K562 (cell line): ENCODE measurements at regions not wholly inside any gene's neighbourhood (a gene's known extent, or its start where the extent isn't known, plus 50 kb on each side); places are given as distances from the start of the nearest gene placed in this dataset.
"Not testable (repeated sequence)": the region's sequence is repeated elsewhere in the genome, so short reads cannot be mapped to it uniquely, and the experiment has no call there.

Experiments
- ATAC-seq: fragments of 200-7000 bp; cut with Tn5 transposase; 3 replicates; pipeline ENCODE4 v1.9.1; 2020; ENCODE audit warnings: moderate library complexity
- BruUV-seq: library from RNA; stranded (reverse); fragments of 400-500 nt; replicated peaks from 2 replicates; lab custom pipeline; 2021; lab: Mats Ljungman, UMichigan
- CTCF ChIA-PET: fragments of 300-600 bp; formaldehyde crosslinking; extraction: SDS; loops from one replicate; lab custom pipeline; 2021; ENCODE audit warnings: low intra/inter-chr PET ratio; lab: Yijun Ruan, JAX
- POLR2A ChIA-PET: fragments of 300-600, 350-650 bp; sonication (Branson Sonifier 250); formaldehyde crosslinking; extraction: SDS; loops from one replicate; lab custom pipeline; 2021; ENCODE audit warnings: antibody characterized with exemption, inconsistent platforms; lab: Yijun Ruan, JAX
- DNase-seq, 4 experiments: peaks; one replicate each; pipeline versions ENCODE4 v3.0.0 to v3.0.0-alpha.2; 2011 to 2018; ENCODE audit warnings: low spot score in 3 of 4, mixed read lengths in 3 of 4; ENCODE audit errors: extremely low read depth in 1 of 4
- FAIRE-seq: peaks from 2 replicates; lab custom pipeline; 2011; peaks lifted over from hg19 to GRCh38; lab: Jason Lieb, UNC
- H2AFZ ChIP-seq: 2 replicates; pipeline ENCODE4 v1.6.0; 2011; ENCODE audit warnings: low read depth, low read length, control low read depth, inconsistent platforms
- H3K27ac ChIP-seq: fragments of 200-600 bp; 3 replicates; pipeline ENCODE4 v1.8.0; 2011; ENCODE audit warnings: low read depth, mild to moderate bottlenecking, control low read depth, inconsistent platforms, low read length, moderate library complexity, mixed read lengths; ENCODE audit errors: extremely low read depth
- H3K27me3 ChIP-seq, 2 experiments: fragments of 300-600 bp in 1 of 2; 2 replicates in 1 of 2; 3 replicates in 1 of 2; pipeline versions ENCODE4 v1.6.0 to v1.8.0; 2011; ENCODE audit warnings: inconsistent platforms in 2 of 2, low read length in 2 of 2, mild to moderate bottlenecking in 1 of 2, mixed read lengths in 1 of 2, moderate library complexity in 1 of 2; ENCODE audit not compliant: control insufficient read depth in 2 of 2, insufficient read depth in 2 of 2
- H3K36me3 ChIP-seq: fragments of 300-600 bp; 3 replicates; pipeline ENCODE4 v1.8.0; 2011; ENCODE audit warnings: mild to moderate bottlenecking, low read length, inconsistent platforms; ENCODE audit not compliant: control insufficient read depth, insufficient read depth
- H3K4me1 ChIP-seq, 2 experiments: fragments of 200-600 bp in 1 of 2; replicated peaks in 1 of 2; 2 replicates in 1 of 2; 3 replicates in 1 of 2; pipeline versions ENCODE4 v1.5.1 to v1.8.0; 2011; ENCODE audit warnings: inconsistent platforms in 2 of 2, low read length in 2 of 2, mild to moderate bottlenecking in 1 of 2, mixed read lengths in 1 of 2, moderate library complexity in 1 of 2; ENCODE audit not compliant: control insufficient read depth in 2 of 2, insufficient read depth in 2 of 2
- H3K4me2 ChIP-seq: 2 replicates; pipeline ENCODE4 v1.6.1; 2011; ENCODE audit warnings: low read length, control low read depth, inconsistent platforms, mixed read lengths; ENCODE audit not compliant: insufficient read depth
- H3K4me3 ChIP-seq: fragments of 200-600 bp; sonication (generic), shearing (Covaris generic); 2 replicates; pipeline ENCODE4 v1.5.1; 2016; ENCODE audit warnings: control low read depth, inconsistent platforms
- H3K79me2 ChIP-seq: fragments of 200-600 bp; 3 replicates; pipeline ENCODE4 v1.8.0; 2011; ENCODE audit warnings: low read length, inconsistent platforms; ENCODE audit not compliant: control insufficient read depth, insufficient read depth
- H3K9ac ChIP-seq, 2 experiments: 2 replicates each; pipeline versions ENCODE4 v1.6.0 to v1.6.1; 2011; ENCODE audit warnings: low read depth in 2 of 2, low read length in 2 of 2, control low read depth in 1 of 2, inconsistent platforms in 1 of 2, mild to moderate bottlenecking in 1 of 2, mixed read lengths in 1 of 2; ENCODE audit not compliant: insufficient read depth in 1 of 2
- H3K9me1 ChIP-seq: one replicate; pipeline ENCODE4 v1.6.0; 2011; ENCODE audit warnings: inconsistent platforms, mild to moderate bottlenecking, low read length, moderate library complexity; ENCODE audit not compliant: control insufficient read depth, insufficient read depth
- H3K9me3 ChIP-seq: replicated peaks from 2 replicates; pipeline ENCODE4 v1.5.1; 2011; ENCODE audit warnings: low read depth, low read length, inconsistent platforms; ENCODE audit not compliant: control insufficient read depth, insufficient read depth
- H4K20me1 ChIP-seq: replicated peaks from 2 replicates; pipeline ENCODE4 v1.6.1; 2011; ENCODE audit warnings: low read length, inconsistent platforms, mixed read lengths; ENCODE audit not compliant: control insufficient read depth, insufficient read depth
- CCNT2 ChIP-seq: IDR thresholded peaks from 2 replicates; pipeline ENCODE4 v1.6.1; 2011; ENCODE audit warnings: borderline replicate concordance, low read depth, mild to moderate bottlenecking, moderate library complexity, mixed read lengths, low read length; ENCODE audit not compliant: insufficient read length; ENCODE audit errors: extremely low read depth
- EZH2 ChIP-seq: IDR thresholded peaks from 2 replicates; pipeline ENCODE4 v1.6.1; 2012; ENCODE audit warnings: low read depth, mild to moderate bottlenecking, inconsistent platforms, low read length, borderline replicate concordance
- GTF2E2 ChIP-seq: fragments of 200-800 bp; sonication (Bioruptor generic); IDR thresholded peaks from 2 replicates; pipeline ENCODE4 v1.6.1; 2016; ENCODE audit warnings: missing genetic modification characterization, missing compliant biosample characterization
- ID3 ChIP-seq, 2 experiments: fragments of 250-450 bp in 1 of 2; fragments of 450-650 bp in 1 of 2; sonication (Bioruptor Pico) in 1 of 2; IDR thresholded peaks; 2 replicates each; pipeline versions ENCODE4 v1.6.1 to v1.8.0; 2016 to 2021; ENCODE audit warnings: mild to moderate bottlenecking in 2 of 2, moderate library complexity in 2 of 2, missing compliant biosample characterization in 1 of 2, missing genetic modification characterization in 1 of 2
- IFI16 ChIP-seq: fragments of 250-450 bp; sonication (Bioruptor Pico); IDR thresholded peaks from 2 replicates; pipeline ENCODE4 v2.1.2; 2022; ENCODE audit warnings: mild to moderate bottlenecking, inconsistent platforms
- IRF2 ChIP-seq: sonication (generic); formaldehyde crosslinking; IDR thresholded peaks from 2 replicates; pipeline ENCODE4 v1.8.1; 2022; ENCODE audit warnings: mild to moderate bottlenecking, missing genetic modification reagents
- SAFB2 ChIP-seq: fragments of 200-400 bp; formaldehyde crosslinking; IDR thresholded peaks from 2 replicates; pipeline ENCODE4 v1.6.1; 2018; ENCODE audit warnings: borderline replicate concordance, low read length, low read depth, moderate library complexity; ENCODE audit not compliant: severe bottlenecking
- SMAD2 ChIP-seq: fragments of 150-350 bp; IDR thresholded peaks from 2 replicates; pipeline ENCODE4 v1.6.1; 2014; ENCODE audit warnings: low read depth, mild to moderate bottlenecking, low read length
- SNAPC5 ChIP-seq: fragments of 250-450 bp; sonication (Bioruptor Pico); IDR thresholded peaks from 2 replicates; pipeline ENCODE4 v1.8.0; 2021; ENCODE audit warnings: moderate library complexity, mild to moderate bottlenecking, inconsistent platforms
- ZNF449 ChIP-seq: fragments of 250-450 bp; sonication (Bioruptor Pico); IDR thresholded peaks from 2 replicates; pipeline ENCODE4 v1.8.0; 2022; ENCODE audit warnings: moderate library complexity, mild to moderate bottlenecking, inconsistent platforms
- ZNF717 ChIP-seq: fragments of 250-450 bp; sonication (Bioruptor Pico); IDR thresholded peaks from 2 replicates; pipeline ENCODE4 v1.5.0; 2021
- WGBS: fragments of 100-300 bp; shearing (Covaris generic); methylation state at CpG from one replicate; pipeline ENCODE4 v1.1.6; 2016; ENCODE audit warnings: low coverage, mixed read lengths; ENCODE audit not compliant: insufficient coverage; ENCODE audit errors: missing lambda C conversion rate; 5-methylcytosine and 5-hydroxymethylcytosine counted together
- in situ Hi-C: fragments of 300-500 bp; cut with MboI; formaldehyde crosslinking; loops from 4 replicates; pipeline ENCODE4 v1.15.0; 2018; ENCODE audit warnings: inconsistent platforms, mixed read lengths
- intact Hi-C: fragments of 100-400 bp; cut with micrococcal nuclease; formaldehyde crosslinking; loops from 2 replicates; pipeline ENCODE4 v1.14.2; 2022
- TF ChIP-seq, protein P1 (sequence below): fragments of 450-650 bp; IDR thresholded peaks from 2 replicates; pipeline ENCODE4 v1.6.1; 2016; ENCODE audit warnings: mild to moderate bottlenecking

DNA sequence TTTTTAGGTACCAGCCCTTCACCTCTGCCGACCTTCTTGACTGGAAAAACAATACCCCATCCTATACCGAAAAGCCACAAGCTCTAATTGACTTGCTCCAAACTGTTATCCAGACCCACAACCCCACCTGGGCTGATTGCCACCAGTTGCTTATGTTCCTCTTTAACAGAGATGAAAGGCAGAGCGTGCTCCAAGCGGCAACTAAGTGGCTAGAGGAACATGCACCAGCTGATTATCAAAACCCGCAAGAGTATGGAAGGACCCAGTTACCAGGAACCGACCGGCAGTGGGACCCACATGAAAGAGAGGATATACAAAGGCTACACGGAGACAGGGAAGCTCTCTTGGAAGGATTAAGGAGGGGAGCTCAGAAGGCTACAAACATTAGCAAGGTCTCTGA, 86.1 kb upstream of the TANC1 start:
- no peaks in the 10 kb centered on the region for H3K36me3 ChIP-seq
- H2AFZ ChIP-seq = no peak overlapping the region
- TF ChIP-seq EZH2 (no peak), ZNF717 (no peak), SMAD2 (no peak), GTF2E2 (no peak), ID3 (CRISPR knock-in tag; IDR thresholded peaks at IDR 0.05) (no peak), ID3 (tag; IDR thresholded peaks at IDR 0.05) (no peak), IFI16 (CRISPR knock-in tag) (no peak), CCNT2 (no peak), ZNF449 (CRISPR knock-in tag) (no peak), SAFB2 (no peak), SNAPC5 (CRISPR knock-in tag) (no peak), IRF2 (CRISPR knock-in tag) (no peak)
- TF ChIP-seq, protein P1, sequence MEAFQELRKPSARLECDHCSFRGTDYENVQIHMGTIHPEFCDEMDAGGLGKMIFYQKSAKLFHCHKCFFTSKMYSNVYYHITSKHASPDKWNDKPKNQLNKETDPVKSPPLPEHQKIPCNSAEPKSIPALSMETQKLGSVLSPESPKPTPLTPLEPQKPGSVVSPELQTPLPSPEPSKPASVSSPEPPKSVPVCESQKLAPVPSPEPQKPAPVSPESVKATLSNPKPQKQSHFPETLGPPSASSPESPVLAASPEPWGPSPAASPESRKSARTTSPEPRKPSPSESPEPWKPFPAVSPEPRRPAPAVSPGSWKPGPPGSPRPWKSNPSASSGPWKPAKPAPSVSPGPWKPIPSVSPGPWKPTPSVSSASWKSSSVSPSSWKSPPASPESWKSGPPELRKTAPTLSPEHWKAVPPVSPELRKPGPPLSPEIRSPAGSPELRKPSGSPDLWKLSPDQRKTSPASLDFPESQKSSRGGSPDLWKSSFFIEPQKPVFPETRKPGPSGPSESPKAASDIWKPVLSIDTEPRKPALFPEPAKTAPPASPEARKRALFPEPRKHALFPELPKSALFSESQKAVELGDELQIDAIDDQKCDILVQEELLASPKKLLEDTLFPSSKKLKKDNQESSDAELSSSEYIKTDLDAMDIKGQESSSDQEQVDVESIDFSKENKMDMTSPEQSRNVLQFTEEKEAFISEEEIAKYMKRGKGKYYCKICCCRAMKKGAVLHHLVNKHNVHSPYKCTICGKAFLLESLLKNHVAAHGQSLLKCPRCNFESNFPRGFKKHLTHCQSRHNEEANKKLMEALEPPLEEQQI = no peak
- no peak overlapping the region for H3K9ac ChIP-seq
- peaks cover 12 to 49% of the 10 kb centered on the region in 2 experiments; a peak in 4 of 5 replicates for H3K27me3 ChIP-seq
- BruUV-seq = no TSS peak
- H3K4me3 ChIP-seq = no peak overlapping the region
- H3K9me3 ChIP-seq = no peaks in the 10 kb centered on the region
- no peak overlapping the region for H3K4me2 ChIP-seq
- H3K79me2 ChIP-seq = no peaks in the 10 kb centered on the region
- intact Hi-C loops = no loop called here
- no peaks in the 10 kb centered on the region for H3K9me1 ChIP-seq
- ChIA-PET POLR2A (no interaction called here), CTCF (no interaction called here)
- no peaks in the 10 kb centered on the region for H4K20me1 ChIP-seq
- no peak overlapping the region for H3K27ac ChIP-seq
- 1% methylated on average over 8 of the region's 8 CpGs for WGBS
- DNase-seq = no peak
- in situ Hi-C loops = no loop called here
- no peak for FAIRE-seq
- ATAC-seq = no peak
- no peaks in the 10 kb centered on the region for H3K4me1 ChIP-seq

- H3K27me3 ChIP-seq = peaks cover 7 to 54% of the 10 kb centered on the region in 2 experiments; a peak in 4 of 5 replicates
- POLR2A ChIA-PET, CTCF ChIA-PET, H4K20me1 ChIP-seq, H3K9me1 ChIP-seq, FAIRE-seq, H3K27ac ChIP-seq, H3K4me2 ChIP-seq, H3K9ac ChIP-seq, H3K4me3 ChIP-seq, H3K4me1 ChIP-seq, ATAC-seq, H3K9me3 ChIP-seq, H3K79me2 ChIP-seq, DNase-seq, in situ Hi-C loops, intact Hi-C loops, H2AFZ ChIP-seq, H3K36me3 ChIP-seq, BruUV-seq: not testable (repeated sequence)
- WGBS = 0% methylated on average over 3 of the region's 3 CpGs
These were observed 83.9 kb upstream of the TANC1 start for GRCh38 chr2:158884552-158884951.
